IMR-90 (cell line): ENCODE measurements at regions not wholly inside any gene's neighbourhood (a gene's known extent, or its start where the extent isn't known, plus 50 kb on each side); places are given as distances from the start of the nearest gene placed in this dataset.

Experiments used
- ATAC-seq: fragments of 200-7000 bp; cut with Tn5 transposase; 2 replicates; pipeline ENCODE4 v1.9.1; 2020; ENCODE audit warnings: low read depth, mild to moderate bottlenecking, moderate library complexity
- BruUV-seq: library from RNA; stranded (reverse); fragments of 400-500 nt; replicated peaks from 2 replicates; lab custom pipeline; 2021; lab: Mats Ljungman, UMichigan
- CTCF ChIA-PET: fragments of 300-600 bp; formaldehyde crosslinking; extraction: SDS; loops from one replicate; lab custom pipeline; 2021; ENCODE audit warnings: antibody characterized with exemption; lab: Yijun Ruan, JAX
- POLR2A ChIA-PET: fragments of 300-600 bp; sonication (Branson Sonifier 250); formaldehyde crosslinking; loops from one replicate; lab custom pipeline; 2022; ENCODE audit warnings: antibody characterized with exemption; ENCODE audit not compliant: unreplicated experiment; lab: Charles Lee
- DNase-seq: peaks from one replicate; pipeline ENCODE4 v3.0.0; 2013
- H2AFZ ChIP-seq: replicated peaks from 2 replicates; pipeline ENCODE3; 2013; ENCODE audit warnings: low read length, mild to moderate bottlenecking; ENCODE audit not compliant: poor library complexity
- H2AK5ac ChIP-seq: 2 replicates; pipeline ENCODE4 v1.6.1; 2013; ENCODE audit warnings: low read depth, low read length, inconsistent platforms
- H2AK9ac ChIP-seq: replicated peaks from 2 replicates; pipeline ENCODE3; 2013; ENCODE audit warnings: mild to moderate bottlenecking, low read depth, low read length, moderate library complexity; ENCODE audit not compliant: poor library complexity
- H2BK120ac ChIP-seq: 2 replicates; pipeline ENCODE4 v1.6.1; 2013; ENCODE audit warnings: low read depth, low read length, inconsistent platforms
- H2BK15ac ChIP-seq: 3 replicates; pipeline ENCODE4 v1.6.1; 2013; ENCODE audit warnings: low read depth, low read length, inconsistent platforms
- H2BK20ac ChIP-seq: 2 replicates; pipeline ENCODE4 v1.6.1; 2013; ENCODE audit warnings: low read depth, mild to moderate bottlenecking, inconsistent platforms, low read length, moderate library complexity
- H2BK5ac ChIP-seq: 2 replicates; pipeline ENCODE4 v1.6.1; 2013; ENCODE audit warnings: mild to moderate bottlenecking, low read depth, low read length, inconsistent platforms; ENCODE audit not compliant: poor library complexity, severe bottlenecking
- H3K14ac ChIP-seq: replicated peaks from 2 replicates; pipeline ENCODE4 v1.6.1; 2013; ENCODE audit warnings: low read depth, low read length, inconsistent platforms
- H3K18ac ChIP-seq: 2 replicates; pipeline ENCODE4 v1.6.1; 2013; ENCODE audit warnings: low read depth, low read length, control low read depth
- H3K23ac ChIP-seq: 2 replicates; pipeline ENCODE4 v1.6.1; 2013; ENCODE audit warnings: low read depth, low read length, inconsistent platforms
- H3K27ac ChIP-seq: 2 replicates; pipeline ENCODE4 v1.5.1; 2013; ENCODE audit warnings: mild to moderate bottlenecking, control low read depth, low read length; ENCODE audit not compliant: insufficient read depth
- H3K27me3 ChIP-seq: 2 replicates; pipeline ENCODE4 v1.6.1; 2013; ENCODE audit warnings: low read length; ENCODE audit not compliant: control insufficient read depth, insufficient read depth
- H3K36me3 ChIP-seq: 2 replicates; pipeline ENCODE4 v1.6.1; 2013; ENCODE audit warnings: low read length, mixed read lengths; ENCODE audit not compliant: control insufficient read depth, insufficient read depth
- H3K4ac ChIP-seq: 2 replicates; pipeline ENCODE4 v1.6.1; 2013; ENCODE audit warnings: low read depth, low read length, inconsistent platforms
- H3K4me1 ChIP-seq: 2 replicates; pipeline ENCODE4 v1.6.1; 2013; ENCODE audit warnings: low read length, mixed read lengths; ENCODE audit not compliant: control insufficient read depth, insufficient read depth
- H3K4me2 ChIP-seq: 2 replicates; pipeline ENCODE4 v1.6.1; 2013; ENCODE audit warnings: low read depth, mild to moderate bottlenecking, control low read depth, low read length, moderate library complexity
- H3K4me3 ChIP-seq: 2 replicates; pipeline ENCODE4 v1.5.1; 2013; ENCODE audit warnings: low read depth, mild to moderate bottlenecking, control low read depth, low read length, moderate library complexity; ENCODE audit not compliant: insufficient read depth
- H3K56ac ChIP-seq: 2 replicates; pipeline ENCODE4 v1.6.1; 2013; ENCODE audit warnings: low read length, inconsistent platforms; ENCODE audit not compliant: insufficient read depth; ENCODE audit errors: extremely low read depth
- H3K79me1 ChIP-seq, 2 experiments: 2 replicates each; pipeline ENCODE4 v1.6.1; 2013; ENCODE audit warnings: low read length in 2 of 2, inconsistent platforms in 1 of 2, low read depth in 1 of 2
- H3K9ac ChIP-seq: 2 replicates; pipeline ENCODE4 v1.6.1; 2013; ENCODE audit warnings: low read depth, low read length, control low read depth
- H3K9me1 ChIP-seq: 2 replicates; pipeline ENCODE4 v1.6.1; 2013; ENCODE audit warnings: low read length, inconsistent platforms; ENCODE audit not compliant: insufficient read depth
- H3K9me3 ChIP-seq: 2 replicates; pipeline ENCODE4 v1.6.1; 2013; ENCODE audit warnings: low read length; ENCODE audit not compliant: control insufficient read depth, insufficient read depth
- H4K20me1 ChIP-seq: 2 replicates; pipeline ENCODE4 v1.6.1; 2013; ENCODE audit warnings: low read length, inconsistent platforms; ENCODE audit not compliant: insufficient read depth
- H4K5ac ChIP-seq: 2 replicates; pipeline ENCODE4 v1.6.1; 2013; ENCODE audit warnings: mild to moderate bottlenecking, low read depth, low read length, control low read depth
- H4K8ac ChIP-seq, 2 experiments: 2 replicates each; pipeline ENCODE4 v1.6.1; 2013; ENCODE audit warnings: low read depth in 2 of 2, low read length in 2 of 2, control low read depth in 1 of 2, inconsistent platforms in 1 of 2
- H4K91ac ChIP-seq: 2 replicates; pipeline ENCODE4 v1.6.1; 2013; ENCODE audit warnings: low read depth, low read length, inconsistent platforms; ENCODE audit not compliant: insufficient read depth
- BHLHE40 ChIP-seq: fragments of 150-350 bp; IDR thresholded peaks from 2 replicates; pipeline ENCODE4 v1.6.1; 2016; ENCODE audit warnings: mild to moderate bottlenecking, low read depth, low read length
- CEBPB ChIP-seq: IDR thresholded peaks from 2 replicates; pipeline ENCODE4 v1.6.1; 2012; ENCODE audit warnings: low read depth, low read length, improper control_type of control experiment
- CTCF ChIP-seq: conservative IDR thresholded peaks from 2 replicates; pipeline ENCODE4 v1.5.1; 2012; ENCODE audit warnings: mild to moderate bottlenecking, low read depth, low read length, improper control_type of control experiment
- ELK1 ChIP-seq: fragments of 150-350 bp; IDR thresholded peaks from 2 replicates; pipeline ENCODE4 v1.6.1; 2016; ENCODE audit warnings: low read depth, mild to moderate bottlenecking, low read length, moderate library complexity, borderline replicate concordance
- FOS ChIP-seq: fragments of 150-350 bp; IDR thresholded peaks from 2 replicates; pipeline ENCODE4 v1.6.1; 2016; ENCODE audit warnings: low read depth, low read length
- MAFK ChIP-seq: IDR thresholded peaks from 2 replicates; pipeline ENCODE4 v1.6.1; 2012; ENCODE audit warnings: low read depth, low read length, improper control_type of control experiment
- MAZ ChIP-seq: IDR thresholded peaks from 2 replicates; pipeline ENCODE4 v1.6.1; 2012; ENCODE audit warnings: low read depth, mild to moderate bottlenecking, low read length, improper control_type of control experiment, moderate library complexity, borderline replicate concordance
- MXI1 ChIP-seq: IDR thresholded peaks from 2 replicates; pipeline ENCODE4 v1.6.1; 2012; ENCODE audit warnings: low read depth, mild to moderate bottlenecking, low read length, moderate library complexity, borderline replicate concordance
- POLR2A ChIP-seq: IDR thresholded peaks from 2 replicates; pipeline ENCODE4 v1.6.1; 2012; ENCODE audit warnings: mild to moderate bottlenecking, low read depth, low read length
- RAD21 ChIP-seq: IDR thresholded peaks from 2 replicates; pipeline ENCODE4 v1.6.1; 2012; ENCODE audit warnings: low read length, improper control_type of control experiment
- RCOR1 ChIP-seq: IDR thresholded peaks from 2 replicates; pipeline ENCODE4 v1.6.1; 2012; ENCODE audit warnings: mild to moderate bottlenecking, low read length, improper control_type of control experiment; ENCODE audit not compliant: insufficient replicate concordance
- RFX5 ChIP-seq: IDR thresholded peaks from 2 replicates; pipeline ENCODE4 v1.8.0; 2012; ENCODE audit warnings: low read depth, mild to moderate bottlenecking, low read length, moderate library complexity
- SMC3 ChIP-seq: fragments of 150-350 bp; IDR thresholded peaks from 2 replicates; pipeline ENCODE4 v1.6.1; 2016; ENCODE audit warnings: low read depth, mild to moderate bottlenecking, antibody characterized with exemption, low read length, moderate library complexity
- USF2 ChIP-seq: fragments of 150-350 bp; IDR thresholded peaks from 2 replicates; pipeline ENCODE4 v1.6.1; 2017; ENCODE audit warnings: mild to moderate bottlenecking, antibody characterized with exemption, low read length, low read depth
- WGBS, 2 experiments: methylation state at CpG; one replicate each; pipeline versions ENCODE4 v1.1.5 to v1.1.7; 2013; ENCODE audit warnings: missing lambda C conversion rate in 2 of 2; ENCODE audit not compliant: insufficient read length in 1 of 2; ENCODE audit errors: extremely low coverage in 2 of 2; 5-methylcytosine and 5-hydroxymethylcytosine counted together
- dilution Hi-C: fragments of 300-500 bp; cut with HindIII; formaldehyde crosslinking; loops from one replicate; pipeline ENCODE4 v1.14.3; 2018; ENCODE audit warnings: low sequenced_read_pairs; ENCODE audit not compliant: unreplicated experiment
- in situ Hi-C: fragments of 300-500 bp; cut with MboI; formaldehyde crosslinking; loops from 3 replicates; pipeline ENCODE4 v1.14.3; 2019; ENCODE audit warnings: low sequenced_read_pairs, inconsistent platforms, mixed read lengths
- intact Hi-C: fragments of 100-400 bp; cut with micrococcal nuclease; formaldehyde crosslinking; loops from 2 replicates; pipeline ENCODE4 v1.10.0; 2022

GRCh38 chr6:84464471-84464870 lies 237.0 kb upstream of the CEP162 start:
- CTCF ChIA-PET: no interaction called here
- dilution Hi-C loops: no loop called here

More at GRCh38 chr6:84464471-84464870, 237.0 kb upstream of the CEP162 start:
- Histone ChIP-seq H4K8ac (no peak overlapping the region), H3K9me1 (no peaks in the 10 kb centered on the region; the same call in 1 of the 2 replicates), H3K36me3 (no peaks in the 10 kb centered on the region), H3K4me1 (no peaks in the 10 kb centered on the region), H2BK5ac (no peak overlapping the region), H2AK5ac (no peak overlapping the region), H3K23ac (no peak overlapping the region), H3K4me2 (no peak overlapping the region), H3K9me3 (no peaks in the 10 kb centered on the region), H3K9ac (no peak overlapping the region), H4K5ac (no peak overlapping the region), H2BK120ac (no peak overlapping the region), H2BK20ac (no peak overlapping the region), H3K18ac (no peak overlapping the region), H2BK15ac (no peak overlapping the region), H4K20me1 (no peaks in the 10 kb centered on the region), H4K91ac (no peak overlapping the region), H3K27ac (no peak overlapping the region), H3K4me3 (no peak overlapping the region), H3K4ac (no peak overlapping the region), H2AFZ (no peak overlapping the region), H3K27me3 (no peaks in the 10 kb centered on the region; the same call in 1 of the 2 replicates), H3K14ac (no peak overlapping the region), H2AK9ac (no peak overlapping the region), H3K56ac (no peak overlapping the region), H3K79me1 (no peaks in the 10 kb centered on the region)
- in situ Hi-C loops (no loop called here), intact Hi-C loops (no loop called here)
- ATAC-seq (no peak), DNase-seq (no peak)
- TF ChIP-seq MXI1: no peak
- no peak for TF ChIP-seq RCOR1
- no peak for TF ChIP-seq MAZ
- no peak for TF ChIP-seq CEBPB
- no peak for TF ChIP-seq BHLHE40
- TF ChIP-seq CTCF: no peak
- TF ChIP-seq ELK1: no peak
- no peak for TF ChIP-seq FOS
- no peak for TF ChIP-seq USF2
- no peak for TF ChIP-seq RFX5
- no peak for TF ChIP-seq POLR2A
- no peak for TF ChIP-seq RAD21
- TF ChIP-seq MAFK: no peak
- TF ChIP-seq SMC3: no peak
- WGBS, 2 experiments: no CpG with 5 or more reads among the region's 2 CpGs
- POLR2A ChIA-PET: no interaction called here
- no TSS peak for BruUV-seq
